K562 (cell line): ENCODE measurements at regions not wholly inside any gene's neighbourhood (a gene's known extent, or its start where the extent isn't known, plus 50 kb on each side); places are given as distances from the start of the nearest gene placed in this dataset.
A peak's percentile ranks its signal among the peaks of the same experiment; 100 is the strongest.

ENCODE experiments used
- ATAC-seq: fragments of 200-7000 bp; cut with Tn5 transposase; 3 replicates; pipeline ENCODE4 v1.9.1; 2020; ENCODE audit warnings: moderate library complexity
- BruUV-seq: library from RNA; stranded (reverse); fragments of 400-500 nt; replicated peaks from 2 replicates; lab custom pipeline; 2021; lab: Mats Ljungman, UMichigan
- CTCF ChIA-PET: fragments of 300-600 bp; formaldehyde crosslinking; extraction: SDS; loops from one replicate; lab custom pipeline; 2021; ENCODE audit warnings: low intra/inter-chr PET ratio; lab: Yijun Ruan, JAX
- POLR2A ChIA-PET: fragments of 300-600, 350-650 bp; sonication (Branson Sonifier 250); formaldehyde crosslinking; extraction: SDS; loops from one replicate; lab custom pipeline; 2021; ENCODE audit warnings: antibody characterized with exemption, inconsistent platforms; lab: Yijun Ruan, JAX
- DNase-seq, 4 experiments: peaks; one replicate each; pipeline versions ENCODE4 v3.0.0 to v3.0.0-alpha.2; 2011 to 2018; ENCODE audit warnings: low spot score in 3 of 4, mixed read lengths in 3 of 4; ENCODE audit errors: extremely low read depth in 1 of 4
- FAIRE-seq: peaks from 2 replicates; lab custom pipeline; 2011; peaks lifted over from hg19 to GRCh38; lab: Jason Lieb, UNC
- H2AFZ ChIP-seq: 2 replicates; pipeline ENCODE4 v1.6.0; 2011; ENCODE audit warnings: low read depth, low read length, control low read depth, inconsistent platforms
- H3K27ac ChIP-seq: fragments of 200-600 bp; 3 replicates; pipeline ENCODE4 v1.8.0; 2011; ENCODE audit warnings: low read depth, mild to moderate bottlenecking, control low read depth, inconsistent platforms, low read length, moderate library complexity, mixed read lengths; ENCODE audit errors: extremely low read depth
- H3K27me3 ChIP-seq, 2 experiments: fragments of 300-600 bp in 1 of 2; 2 replicates in 1 of 2; 3 replicates in 1 of 2; pipeline versions ENCODE4 v1.6.0 to v1.8.0; 2011; ENCODE audit warnings: inconsistent platforms in 2 of 2, low read length in 2 of 2, mild to moderate bottlenecking in 1 of 2, mixed read lengths in 1 of 2, moderate library complexity in 1 of 2; ENCODE audit not compliant: control insufficient read depth in 2 of 2, insufficient read depth in 2 of 2
- H3K36me3 ChIP-seq: fragments of 300-600 bp; 3 replicates; pipeline ENCODE4 v1.8.0; 2011; ENCODE audit warnings: mild to moderate bottlenecking, low read length, inconsistent platforms; ENCODE audit not compliant: control insufficient read depth, insufficient read depth
- H3K4me1 ChIP-seq, 2 experiments: fragments of 200-600 bp in 1 of 2; replicated peaks in 1 of 2; 2 replicates in 1 of 2; 3 replicates in 1 of 2; pipeline versions ENCODE4 v1.5.1 to v1.8.0; 2011; ENCODE audit warnings: inconsistent platforms in 2 of 2, low read length in 2 of 2, mild to moderate bottlenecking in 1 of 2, mixed read lengths in 1 of 2, moderate library complexity in 1 of 2; ENCODE audit not compliant: control insufficient read depth in 2 of 2, insufficient read depth in 2 of 2
- H3K4me2 ChIP-seq: 2 replicates; pipeline ENCODE4 v1.6.1; 2011; ENCODE audit warnings: low read length, control low read depth, inconsistent platforms, mixed read lengths; ENCODE audit not compliant: insufficient read depth
- H3K4me3 ChIP-seq: fragments of 200-600 bp; sonication (generic), shearing (Covaris generic); 2 replicates; pipeline ENCODE4 v1.5.1; 2016; ENCODE audit warnings: control low read depth, inconsistent platforms
- H3K79me2 ChIP-seq: fragments of 200-600 bp; 3 replicates; pipeline ENCODE4 v1.8.0; 2011; ENCODE audit warnings: low read length, inconsistent platforms; ENCODE audit not compliant: control insufficient read depth, insufficient read depth
- H3K9ac ChIP-seq, 2 experiments: 2 replicates each; pipeline versions ENCODE4 v1.6.0 to v1.6.1; 2011; ENCODE audit warnings: low read depth in 2 of 2, low read length in 2 of 2, control low read depth in 1 of 2, inconsistent platforms in 1 of 2, mild to moderate bottlenecking in 1 of 2, mixed read lengths in 1 of 2; ENCODE audit not compliant: insufficient read depth in 1 of 2
- H3K9me1 ChIP-seq: one replicate; pipeline ENCODE4 v1.6.0; 2011; ENCODE audit warnings: inconsistent platforms, mild to moderate bottlenecking, low read length, moderate library complexity; ENCODE audit not compliant: control insufficient read depth, insufficient read depth
- H3K9me3 ChIP-seq: replicated peaks from 2 replicates; pipeline ENCODE4 v1.5.1; 2011; ENCODE audit warnings: low read depth, low read length, inconsistent platforms; ENCODE audit not compliant: control insufficient read depth, insufficient read depth
- H4K20me1 ChIP-seq: replicated peaks from 2 replicates; pipeline ENCODE4 v1.6.1; 2011; ENCODE audit warnings: low read length, inconsistent platforms, mixed read lengths; ENCODE audit not compliant: control insufficient read depth, insufficient read depth
- C11orf30 ChIP-seq: fragments of 450-650 bp; IDR thresholded peaks from 2 replicates; pipeline ENCODE4 v1.6.1; 2016; ENCODE audit warnings: low read depth, mild to moderate bottlenecking
- EWSR1 ChIP-seq: fragments of 450-650 bp; IDR thresholded peaks from 2 replicates; pipeline ENCODE4 v1.6.1; 2018; ENCODE audit warnings: borderline replicate concordance, mild to moderate bottlenecking, low read depth, moderate library complexity; ENCODE audit not compliant: partially characterized antibody
- FOXA1 ChIP-seq: fragments of 450-650 bp; IDR thresholded peaks from 2 replicates; pipeline ENCODE4 v1.6.1; 2016; ENCODE audit warnings: mild to moderate bottlenecking, borderline replicate concordance
- HDAC1 ChIP-seq, 2 experiments: fragments of 450-650 bp; IDR thresholded peaks; 2 replicates each; pipeline ENCODE4 v1.6.1; 2016 to 2017; ENCODE audit warnings: inconsistent platforms in 1 of 2, mild to moderate bottlenecking in 1 of 2, moderate library complexity in 1 of 2
- HDAC2 ChIP-seq: fragments of 450-650 bp; IDR thresholded peaks from 2 replicates; pipeline ENCODE4 v1.6.1; 2016; ENCODE audit warnings: mild to moderate bottlenecking
- KDM2B ChIP-seq: fragments of 250-450 bp; sonication (Bioruptor Pico); IDR thresholded peaks from 2 replicates; pipeline ENCODE4 v1.8.0; 2021; ENCODE audit warnings: mild to moderate bottlenecking, moderate library complexity
- MAFG ChIP-seq: fragments of 450-650 bp; conservative IDR thresholded peaks from 2 replicates; pipeline ENCODE4 v1.6.1; 2016; ENCODE audit warnings: missing genetic modification characterization, missing compliant biosample characterization
- MAFK ChIP-seq: IDR thresholded peaks from 2 replicates; pipeline ENCODE4 v1.6.1; 2011; ENCODE audit warnings: low read length, improper control_type of control experiment
- NFYB ChIP-seq: IDR thresholded peaks from 2 replicates; pipeline ENCODE4 v1.6.1; 2011; ENCODE audit warnings: mild to moderate bottlenecking, moderate library complexity; ENCODE audit not compliant: insufficient read length; ENCODE audit errors: extremely low read depth
- NR4A1 ChIP-seq, 2 experiments: fragments of 250-450 bp in 1 of 2; fragments of 450-650 bp in 1 of 2; sonication (Bioruptor Pico) in 1 of 2; IDR thresholded peaks; 2 replicates each; pipeline versions ENCODE4 v1.4.0 to v1.6.1; 2016 to 2020; ENCODE audit warnings: mild to moderate bottlenecking in 2 of 2, missing compliant biosample characterization in 1 of 2, missing genetic modification characterization in 1 of 2, moderate library complexity in 1 of 2
- STAT5B ChIP-seq: fragments of 250-450 bp; sonication (Bioruptor Pico); IDR thresholded peaks from 2 replicates; pipeline ENCODE4 v1.8.0; 2021; ENCODE audit warnings: mild to moderate bottlenecking, inconsistent platforms
- ZNF316 ChIP-seq: fragments of 450-650 bp; IDR thresholded peaks from 2 replicates; pipeline ENCODE4 v1.6.1; 2016
- WGBS: fragments of 100-300 bp; shearing (Covaris generic); methylation state at CpG from one replicate; pipeline ENCODE4 v1.1.6; 2016; ENCODE audit warnings: low coverage, mixed read lengths; ENCODE audit not compliant: insufficient coverage; ENCODE audit errors: missing lambda C conversion rate; 5-methylcytosine and 5-hydroxymethylcytosine counted together
- in situ Hi-C: fragments of 300-500 bp; cut with MboI; formaldehyde crosslinking; loops from 4 replicates; pipeline ENCODE4 v1.15.0; 2018; ENCODE audit warnings: inconsistent platforms, mixed read lengths
- intact Hi-C: fragments of 100-400 bp; cut with micrococcal nuclease; formaldehyde crosslinking; loops from 2 replicates; pipeline ENCODE4 v1.14.2; 2022
- TF ChIP-seq, protein P1 (sequence below): sonication (generic); formaldehyde crosslinking; IDR thresholded peaks from 2 replicates; pipeline ENCODE4 v1.8.1; 2023; ENCODE audit warnings: mild to moderate bottlenecking, missing genetic modification reagents
- TF ChIP-seq, protein P2 (sequence below): fragments of 250-450 bp; sonication (Bioruptor Pico); IDR thresholded peaks from 2 replicates; pipeline ENCODE4 v1.8.0; 2022; ENCODE audit warnings: moderate library complexity, mild to moderate bottlenecking, inconsistent platforms
- TF ChIP-seq, protein P3 (sequence below), 2 experiments: fragments of 450-650 bp in 1 of 2; sonication (generic) in 1 of 2; formaldehyde crosslinking in 1 of 2; IDR thresholded peaks in 1 of 2; conservative IDR thresholded peaks in 1 of 2; 2 replicates each; pipeline versions ENCODE4 v1.6.1 to v1.8.1; 2016 to 2023; ENCODE audit warnings: mild to moderate bottlenecking in 2 of 2, moderate library complexity in 2 of 2, inconsistent platforms in 1 of 2, missing genetic modification reagents in 1 of 2
- TF ChIP-seq, protein P4 (sequence below), 3 experiments: IDR thresholded peaks in 2 of 3; conservative IDR thresholded peaks in 1 of 3; 2 replicates each; pipeline ENCODE4 v1.5.1; 2011 to 2012; ENCODE audit warnings: low read length in 3 of 3, mild to moderate bottlenecking in 3 of 3, control low read depth in 2 of 3, improper control_type of control experiment in 1 of 3, inconsistent platforms in 1 of 3, low read depth in 1 of 3, mixed read lengths in 1 of 3, moderate library complexity in 1 of 3; ENCODE audit not compliant: insufficient read depth in 2 of 3

- in situ Hi-C loops = no loop called here
- POLR2A ChIA-PET = interaction anchor here (0.8 to 1.9 kb wide), 2 partner anchors 10 to 16 kb away, joined by 4 to 9 read pairs; no protein-coding TSS in a partner anchor
- TF ChIP-seq STAT5B (CRISPR knock-in tag) = no peak
- TF ChIP-seq NR4A1 (CRISPR knock-in tag; IDR thresholded peaks at IDR 0.05) = no peak
- no peak for TF ChIP-seq NR4A1 (tag; IDR thresholded peaks at IDR 0.05)
- TF ChIP-seq, protein P1, sequence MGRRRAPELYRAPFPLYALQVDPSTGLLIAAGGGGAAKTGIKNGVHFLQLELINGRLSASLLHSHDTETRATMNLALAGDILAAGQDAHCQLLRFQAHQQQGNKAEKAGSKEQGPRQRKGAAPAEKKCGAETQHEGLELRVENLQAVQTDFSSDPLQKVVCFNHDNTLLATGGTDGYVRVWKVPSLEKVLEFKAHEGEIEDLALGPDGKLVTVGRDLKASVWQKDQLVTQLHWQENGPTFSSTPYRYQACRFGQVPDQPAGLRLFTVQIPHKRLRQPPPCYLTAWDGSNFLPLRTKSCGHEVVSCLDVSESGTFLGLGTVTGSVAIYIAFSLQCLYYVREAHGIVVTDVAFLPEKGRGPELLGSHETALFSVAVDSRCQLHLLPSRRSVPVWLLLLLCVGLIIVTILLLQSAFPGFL (CRISPR knock-in tag) = no peak
- TF ChIP-seq, protein P2, sequence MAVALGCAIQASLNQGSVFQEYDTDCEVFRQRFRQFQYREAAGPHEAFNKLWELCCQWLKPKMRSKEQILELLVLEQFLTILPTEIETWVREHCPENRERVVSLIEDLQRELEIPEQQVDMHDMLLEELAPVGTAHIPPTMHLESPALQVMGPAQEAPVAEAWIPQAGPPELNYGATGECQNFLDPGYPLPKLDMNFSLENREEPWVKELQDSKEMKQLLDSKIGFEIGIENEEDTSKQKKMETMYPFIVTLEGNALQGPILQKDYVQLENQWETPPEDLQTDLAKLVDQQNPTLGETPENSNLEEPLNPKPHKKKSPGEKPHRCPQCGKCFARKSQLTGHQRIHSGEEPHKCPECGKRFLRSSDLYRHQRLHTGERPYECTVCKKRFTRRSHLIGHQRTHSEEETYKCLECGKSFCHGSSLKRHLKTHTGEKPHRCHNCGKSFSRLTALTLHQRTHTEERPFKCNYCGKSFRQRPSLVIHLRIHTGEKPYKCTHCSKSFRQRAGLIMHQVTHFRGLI (CRISPR knock-in tag) = no peak
- TF ChIP-seq, protein P3, sequence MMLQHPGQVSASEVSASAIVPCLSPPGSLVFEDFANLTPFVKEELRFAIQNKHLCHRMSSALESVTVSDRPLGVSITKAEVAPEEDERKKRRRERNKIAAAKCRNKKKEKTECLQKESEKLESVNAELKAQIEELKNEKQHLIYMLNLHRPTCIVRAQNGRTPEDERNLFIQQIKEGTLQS (IDR thresholded peaks at IDR 0.05) = no peak
- TF ChIP-seq, protein P3 (CRISPR knock-in tag; conservative IDR thresholded peaks at IDR 0.05) = no peak
- peak; percentile 79 for TF ChIP-seq C11orf30
- TF ChIP-seq ZNF316 = peak; percentile 96
- TF ChIP-seq NFYB = no peak
- TF ChIP-seq MAFK = peak; percentile 50; the same call in 1 of the 2 replicates
- TF ChIP-seq FOXA1 = no peak
- TF ChIP-seq KDM2B = no peak
- no peak for TF ChIP-seq HDAC1 (IDR thresholded peaks at IDR 0.05)
- TF ChIP-seq EWSR1 = no peak
- TF ChIP-seq, protein P4, sequence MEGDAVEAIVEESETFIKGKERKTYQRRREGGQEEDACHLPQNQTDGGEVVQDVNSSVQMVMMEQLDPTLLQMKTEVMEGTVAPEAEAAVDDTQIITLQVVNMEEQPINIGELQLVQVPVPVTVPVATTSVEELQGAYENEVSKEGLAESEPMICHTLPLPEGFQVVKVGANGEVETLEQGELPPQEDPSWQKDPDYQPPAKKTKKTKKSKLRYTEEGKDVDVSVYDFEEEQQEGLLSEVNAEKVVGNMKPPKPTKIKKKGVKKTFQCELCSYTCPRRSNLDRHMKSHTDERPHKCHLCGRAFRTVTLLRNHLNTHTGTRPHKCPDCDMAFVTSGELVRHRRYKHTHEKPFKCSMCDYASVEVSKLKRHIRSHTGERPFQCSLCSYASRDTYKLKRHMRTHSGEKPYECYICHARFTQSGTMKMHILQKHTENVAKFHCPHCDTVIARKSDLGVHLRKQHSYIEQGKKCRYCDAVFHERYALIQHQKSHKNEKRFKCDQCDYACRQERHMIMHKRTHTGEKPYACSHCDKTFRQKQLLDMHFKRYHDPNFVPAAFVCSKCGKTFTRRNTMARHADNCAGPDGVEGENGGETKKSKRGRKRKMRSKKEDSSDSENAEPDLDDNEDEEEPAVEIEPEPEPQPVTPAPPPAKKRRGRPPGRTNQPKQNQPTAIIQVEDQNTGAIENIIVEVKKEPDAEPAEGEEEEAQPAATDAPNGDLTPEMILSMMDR (IDR thresholded peaks at IDR 0.05 in 2 of 3, conservative IDR thresholded peaks at IDR 0.05 in 1 of 3; ENCODE audit: insufficient read depth in 2 of 3, low read depth in 1 of 3, low read length in 3 of 3) = no peak
- peak; percentile 69 for TF ChIP-seq MAFG
- no peak for TF ChIP-seq HDAC2
These were observed 86.1 kb upstream of the MTPN start for GRCh38 chr7:136063326-136063666.

More at GRCh38 chr7:136063326-136063666, 86.1 kb upstream of the MTPN start:
- no peaks in the 10 kb centered on the region for H3K36me3 ChIP-seq
- H2AFZ ChIP-seq = peak overlapping the region; percentile 35
- H3K9me1 ChIP-seq = no peaks in the 10 kb centered on the region
- H3K4me2 ChIP-seq = no peak overlapping the region
- intact Hi-C loops = no loop called here
- no peak for DNase-seq
- no peak for ATAC-seq
- H3K9ac ChIP-seq = no peak overlapping the region
- H3K4me3 ChIP-seq = no peak overlapping the region
- no peaks in the 10 kb centered on the region for H3K9me3 ChIP-seq
- CTCF ChIA-PET = no interaction called here
- peak overlapping the region; percentile 35; the same call in 1 of the 3 replicates for H3K27ac ChIP-seq
- no peaks in the 10 kb centered on the region for H3K27me3 ChIP-seq
- H3K4me1 ChIP-seq = peaks cover 4 to 60% of the 10 kb centered on the region in 2 experiments; a peak in 4 of 5 replicates
- 35% methylated on average over 3 of the region's 3 CpGs for WGBS
- H3K79me2 ChIP-seq = no peaks in the 10 kb centered on the region
- no peak for FAIRE-seq
- BruUV-seq = no TSS peak
- no peaks in the 10 kb centered on the region for H4K20me1 ChIP-seq
